Kidney epithelial cell (primary cell): ENCODE measurements at regions not wholly inside any gene's neighbourhood (a gene's known extent, or its start where the extent isn't known, plus 50 kb on each side); places are given as distances from the start of the nearest gene placed in this dataset.

ENCODE experiments used
- DNase-seq: peaks from one replicate; pipeline ENCODE4 v3.0.0-alpha.2; 2010; ENCODE audit warnings: low read depth
- H3K27me3 ChIP-seq: 2 replicates; pipeline ENCODE4 v1.6.0; 2011; ENCODE audit warnings: low read length; ENCODE audit not compliant: control insufficient read depth, insufficient read depth
- H3K36me3 ChIP-seq: 2 replicates; pipeline ENCODE4 v1.5.1; 2011; ENCODE audit warnings: low read length; ENCODE audit not compliant: control insufficient read depth, insufficient read depth
- H3K4me3 ChIP-seq: 2 replicates; pipeline ENCODE4 v1.5.1; 2011; ENCODE audit warnings: low read depth, mild to moderate bottlenecking, control low read depth, low read length
- CTCF ChIP-seq: IDR thresholded peaks from 2 replicates; pipeline ENCODE4 v1.5.1; 2011; ENCODE audit warnings: mild to moderate bottlenecking, moderate library complexity, low read length, control low read depth, inconsistent platforms; ENCODE audit not compliant: insufficient read depth, poor library complexity, severe bottlenecking

DNA sequence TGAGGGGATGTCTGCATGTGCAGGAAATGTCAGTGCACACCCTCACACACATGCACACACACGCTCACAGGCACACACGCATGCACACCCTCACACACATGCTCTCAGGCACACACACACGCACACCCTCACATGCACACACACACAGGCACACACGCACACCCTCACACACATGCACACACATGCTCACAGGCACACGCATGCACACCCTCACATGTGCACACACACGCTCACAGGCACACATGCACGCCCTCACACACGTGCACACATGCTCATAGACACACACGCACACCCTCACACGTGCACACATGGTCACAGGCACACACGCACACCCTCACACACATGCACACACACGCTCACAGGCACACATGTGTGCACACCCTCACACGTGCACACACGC is 77.6 kb upstream of the ZNF469 start:
- DNase-seq, result no peak
- Histone ChIP-seq H3K36me3 (no peaks in the 10 kb centered on the region), H3K4me3 (no peak overlapping the region), H3K27me3 (no peaks in the 10 kb centered on the region)
- no peak for TF ChIP-seq CTCF

DNA sequence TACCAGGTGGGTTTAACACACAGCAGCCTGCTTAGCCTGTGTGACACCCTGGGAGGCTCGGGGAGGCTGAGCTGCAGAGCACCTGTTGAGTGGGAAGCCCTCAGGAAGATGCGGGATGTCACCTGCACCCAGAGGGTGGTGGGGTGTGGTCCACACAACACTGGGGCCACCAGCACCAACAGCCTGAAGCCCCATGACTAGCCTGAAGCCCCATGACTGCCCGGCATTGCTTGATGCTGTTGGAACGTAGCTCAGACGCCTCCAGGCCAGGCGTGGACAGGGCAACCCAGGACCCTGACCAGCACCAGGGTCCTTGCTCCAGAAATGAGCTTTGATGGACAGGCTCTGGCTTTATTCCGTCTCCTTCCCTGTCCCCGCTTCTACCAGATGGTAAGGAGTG is 76.3 kb upstream of the ZNF469 start:
- Histone ChIP-seq H3K27me3 (no peaks in the 10 kb centered on the region), H3K4me3 (no peak overlapping the region), H3K36me3 (no peaks in the 10 kb centered on the region)
- no peak for TF ChIP-seq CTCF
- DNase-seq, result no peak

GRCh38 chr16:88306860-88307545 is 75.8 kb upstream of the ZNF469 start:
- peak; percentile 70 for DNase-seq
- Histone ChIP-seq H3K4me3 (no peak overlapping the region), H3K36me3 (no peaks in the 10 kb centered on the region), H3K27me3 (no peaks in the 10 kb centered on the region)
- no peak for TF ChIP-seq CTCF

GRCh38 chr16:88308441-88309173 is 74.2 kb upstream of the ZNF469 start:
- H3K27me3 ChIP-seq, result no peaks in the 10 kb centered on the region
- no peak for DNase-seq
- H3K4me3 ChIP-seq, result no peak overlapping the region
- no peak for TF ChIP-seq CTCF
- H3K36me3 ChIP-seq, result no peaks in the 10 kb centered on the region

DNA sequence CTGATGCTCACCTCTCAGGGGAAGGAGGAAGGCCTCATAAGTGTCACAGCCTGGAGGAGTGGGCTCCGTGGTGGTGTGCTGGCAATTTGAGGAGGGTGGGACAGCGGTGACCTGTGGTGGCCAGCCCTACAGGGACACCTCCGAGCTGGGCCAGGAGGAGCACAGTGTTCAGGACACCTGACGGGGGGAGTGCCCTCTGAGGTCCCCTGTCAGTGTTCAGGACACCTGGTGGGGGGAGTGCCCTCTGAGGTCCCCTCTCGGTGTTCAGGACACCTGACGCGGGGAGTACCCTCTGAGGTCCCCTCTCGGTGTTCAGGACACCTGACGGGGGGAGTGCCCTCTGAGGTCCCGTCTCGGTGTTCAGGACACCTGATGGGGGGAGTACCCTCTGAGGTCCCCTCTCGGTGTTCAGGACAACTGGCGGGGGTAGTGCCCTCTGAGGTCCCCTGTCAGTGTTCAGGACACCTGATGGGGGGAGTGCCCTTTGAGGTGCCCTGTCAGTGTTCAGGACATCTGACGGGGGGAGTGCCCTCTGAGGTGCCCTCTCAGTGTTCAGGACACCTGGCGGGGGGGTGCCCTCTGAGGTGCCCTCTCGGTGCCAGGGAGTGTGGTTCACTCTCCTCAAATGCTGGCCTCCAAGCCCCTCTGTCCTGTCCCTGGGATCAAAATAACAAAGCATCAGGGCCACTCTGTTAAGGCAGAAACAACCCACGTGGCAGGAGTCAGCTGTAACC is 73.4 kb upstream of the ZNF469 start:
- TF ChIP-seq CTCF, result no peak

More for the DNA sequence above, 73.4 kb upstream of the ZNF469 start:
- H3K4me3 ChIP-seq, result no peak overlapping the region
- no peaks in the 10 kb centered on the region for H3K36me3 ChIP-seq
- no peak for DNase-seq
- no peaks in the 10 kb centered on the region for H3K27me3 ChIP-seq
